GM12878 (cell line): ENCODE measurements at regions not wholly inside any gene's neighbourhood (a gene's known extent, or its start where the extent isn't known, plus 50 kb on each side); places are given as distances from the start of the nearest gene placed in this dataset.
A peak's percentile ranks its signal among the peaks of the same experiment; 100 is the strongest.

ENCODE experiments used
- BACH1 ChIP-seq: fragments of 450-650 bp; IDR thresholded peaks from 2 replicates; pipeline ENCODE4 v1.6.1; 2017; ENCODE audit warnings: mild to moderate bottlenecking, borderline replicate concordance
- BCL11A ChIP-seq: IDR thresholded peaks from 2 replicates; pipeline ENCODE4 v1.6.1; 2011; ENCODE audit warnings: low read depth, low read length
- CBX5 ChIP-seq: sonication (generic); IDR thresholded peaks from 2 replicates; pipeline ENCODE4 v1.6.1; 2016; ENCODE audit warnings: low read depth, moderate library complexity, mild to moderate bottlenecking, inconsistent platforms
- CHD1 ChIP-seq: IDR thresholded peaks from 2 replicates; pipeline ENCODE4 v1.6.1; 2012; ENCODE audit warnings: low read depth, low read length, improper control_type of control experiment
- HDGF ChIP-seq: fragments of 450-650 bp; IDR thresholded peaks from 2 replicates; pipeline ENCODE4 v1.6.1; 2016; ENCODE audit warnings: antibody characterized with exemption
- JUNB ChIP-seq: IDR thresholded peaks from 2 replicates; pipeline ENCODE4 v1.6.1; 2016; ENCODE audit warnings: antibody characterized with exemption, mild to moderate bottlenecking
- MEF2A ChIP-seq: IDR thresholded peaks from 2 replicates; pipeline ENCODE4 v1.6.1; 2011; ENCODE audit warnings: low read depth, mild to moderate bottlenecking, low read length, moderate library complexity; ENCODE audit not compliant: insufficient read depth
- MEF2B ChIP-seq: fragments of 450-650 bp; IDR thresholded peaks from 2 replicates; pipeline ENCODE4 v1.6.1; 2018; ENCODE audit warnings: mild to moderate bottlenecking, moderate library complexity; ENCODE audit not compliant: partially characterized antibody, poor library complexity, severe bottlenecking
- MXI1 ChIP-seq: fragments of 150-350 bp; IDR thresholded peaks from 2 replicates; pipeline ENCODE4 v1.6.1; 2011; ENCODE audit warnings: low read depth, mild to moderate bottlenecking, inconsistent platforms, low read length, improper control_type of control experiment
- NFIC ChIP-seq: IDR thresholded peaks from 2 replicates; pipeline ENCODE4 v1.6.1; 2012; ENCODE audit warnings: low read depth, mild to moderate bottlenecking, inconsistent platforms, low read length, moderate library complexity
- POU2F2 ChIP-seq: IDR thresholded peaks from 3 replicates; pipeline ENCODE4 v1.6.1; 2011; ENCODE audit warnings: low read depth, mild to moderate bottlenecking, low read length, borderline replicate concordance
- RUNX3 ChIP-seq: IDR thresholded peaks from 2 replicates; pipeline ENCODE4 v1.6.1; 2012; ENCODE audit warnings: low read length, inconsistent platforms
- SREBF1 ChIP-seq: IDR thresholded peaks from 2 replicates; pipeline ENCODE4 v1.6.1; 2012; ENCODE audit warnings: mild to moderate bottlenecking, low read length
- SUZ12 ChIP-seq: fragments of 200-600 bp; sonication (generic); IDR thresholded peaks from one replicate; pipeline ENCODE4 v1.6.1; 2018; ENCODE audit warnings: antibody characterized with exemption, mild to moderate bottlenecking; ENCODE audit not compliant: unreplicated experiment
- ZBED1 ChIP-seq: IDR thresholded peaks from 2 replicates; pipeline ENCODE4 v1.6.1; 2016; ENCODE audit warnings: borderline replicate concordance
- ZNF217 ChIP-seq: fragments of 450-650 bp; IDR thresholded peaks from 2 replicates; pipeline ENCODE4 v1.6.1; 2017; ENCODE audit warnings: antibody characterized with exemption, mild to moderate bottlenecking
- TF ChIP-seq, protein P1 (sequence below): fragments of 450-650 bp; IDR thresholded peaks from 2 replicates; pipeline ENCODE4 v1.6.1; 2017; ENCODE audit warnings: antibody characterized with exemption, mild to moderate bottlenecking, moderate library complexity
- TF ChIP-seq, protein P2 (sequence below): IDR thresholded peaks from 2 replicates; pipeline ENCODE4 v1.6.1; 2011; ENCODE audit warnings: borderline replicate concordance, low read depth, mild to moderate bottlenecking, moderate library complexity, mixed read lengths, low read length; ENCODE audit not compliant: insufficient read depth; ENCODE audit errors: extremely low read length
- TF ChIP-seq, protein P3 (sequence below): fragments of 150-350 bp; IDR thresholded peaks from 2 replicates; pipeline ENCODE4 v1.6.1; 2014; ENCODE audit warnings: mild to moderate bottlenecking, low read depth, low read length
- TF ChIP-seq, protein P4 (sequence below): IDR thresholded peaks from 2 replicates; pipeline ENCODE4 v1.6.1; 2012; ENCODE audit warnings: low read depth, low read length, improper control_type of control experiment
- TF ChIP-seq, protein P5 (sequence below): fragments of 450-650 bp; IDR thresholded peaks from 2 replicates; pipeline ENCODE4 v1.6.1; 2018; ENCODE audit warnings: borderline replicate concordance, mild to moderate bottlenecking; ENCODE audit not compliant: partially characterized antibody

DNA sequence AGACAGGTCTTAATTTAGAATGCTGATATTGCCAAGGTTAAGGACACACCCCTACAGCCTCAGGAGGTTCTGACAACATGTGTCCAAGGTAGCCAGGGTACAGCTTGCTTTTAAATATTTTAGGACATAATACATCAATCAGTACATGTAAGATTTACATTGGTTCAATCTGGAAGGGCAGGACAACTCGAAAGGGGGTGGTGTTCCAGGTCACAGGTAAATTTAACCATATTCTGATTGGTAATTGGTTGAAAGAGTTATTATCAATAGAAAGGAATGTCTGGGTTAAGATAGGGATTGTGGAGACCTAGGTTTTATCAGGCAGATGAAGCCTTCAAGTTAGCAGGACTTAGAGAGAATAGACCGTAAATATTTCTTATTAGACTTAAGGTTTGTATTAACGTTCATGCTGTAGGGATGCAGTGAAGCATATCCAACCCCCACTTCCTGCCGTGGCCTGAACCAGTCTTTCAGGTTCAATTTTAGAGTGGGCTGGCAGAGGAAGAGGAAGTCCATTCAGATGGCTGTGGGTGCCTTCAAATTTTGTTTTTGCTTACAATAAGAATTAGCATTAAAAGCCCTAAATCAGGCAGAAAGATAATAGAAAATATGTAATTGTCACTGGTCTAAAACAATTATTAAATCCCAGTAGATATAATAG lies 136.5 kb upstream of the GALNTL6 start (continued):
- TF ChIP-seq, protein P1, sequence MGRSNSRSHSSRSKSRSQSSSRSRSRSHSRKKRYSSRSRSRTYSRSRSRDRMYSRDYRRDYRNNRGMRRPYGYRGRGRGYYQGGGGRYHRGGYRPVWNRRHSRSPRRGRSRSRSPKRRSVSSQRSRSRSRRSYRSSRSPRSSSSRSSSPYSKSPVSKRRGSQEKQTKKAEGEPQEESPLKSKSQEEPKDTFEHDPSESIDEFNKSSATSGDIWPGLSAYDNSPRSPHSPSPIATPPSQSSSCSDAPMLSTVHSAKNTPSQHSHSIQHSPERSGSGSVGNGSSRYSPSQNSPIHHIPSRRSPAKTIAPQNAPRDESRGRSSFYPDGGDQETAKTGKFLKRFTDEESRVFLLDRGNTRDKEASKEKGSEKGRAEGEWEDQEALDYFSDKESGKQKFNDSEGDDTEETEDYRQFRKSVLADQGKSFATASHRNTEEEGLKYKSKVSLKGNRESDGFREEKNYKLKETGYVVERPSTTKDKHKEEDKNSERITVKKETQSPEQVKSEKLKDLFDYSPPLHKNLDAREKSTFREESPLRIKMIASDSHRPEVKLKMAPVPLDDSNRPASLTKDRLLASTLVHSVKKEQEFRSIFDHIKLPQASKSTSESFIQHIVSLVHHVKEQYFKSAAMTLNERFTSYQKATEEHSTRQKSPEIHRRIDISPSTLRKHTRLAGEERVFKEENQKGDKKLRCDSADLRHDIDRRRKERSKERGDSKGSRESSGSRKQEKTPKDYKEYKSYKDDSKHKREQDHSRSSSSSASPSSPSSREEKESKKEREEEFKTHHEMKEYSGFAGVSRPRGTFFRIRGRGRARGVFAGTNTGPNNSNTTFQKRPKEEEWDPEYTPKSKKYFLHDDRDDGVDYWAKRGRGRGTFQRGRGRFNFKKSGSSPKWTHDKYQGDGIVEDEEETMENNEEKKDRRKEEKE: no peak
- TF ChIP-seq, protein P2, sequence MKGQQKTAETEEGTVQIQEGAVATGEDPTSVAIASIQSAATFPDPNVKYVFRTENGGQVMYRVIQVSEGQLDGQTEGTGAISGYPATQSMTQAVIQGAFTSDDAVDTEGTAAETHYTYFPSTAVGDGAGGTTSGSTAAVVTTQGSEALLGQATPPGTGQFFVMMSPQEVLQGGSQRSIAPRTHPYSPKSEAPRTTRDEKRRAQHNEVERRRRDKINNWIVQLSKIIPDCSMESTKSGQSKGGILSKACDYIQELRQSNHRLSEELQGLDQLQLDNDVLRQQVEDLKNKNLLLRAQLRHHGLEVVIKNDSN: no peak
- TF ChIP-seq SUZ12 (no peak), BACH1 (no peak), JUNB (no peak), RUNX3 (peak; percentile 73), BCL11A (peak; percentile 47; the same call in 1 of the 2 replicates), CBX5 (peak; percentile 23; the same call in 1 of the 2 replicates), SREBF1 (no peak), ZBED1 (0 out of 2 replicates have a peak, but pooled peaks have one; percentile 29), ZNF217 (no peak), CHD1 (no peak), MEF2B (peak; percentile 17), POU2F2 (no peak), NFIC (peak; percentile 61; the same call in 1 of the 2 replicates), HDGF (no peak), MEF2A (0 out of 2 replicates have a peak, but pooled peaks have one; percentile 40), MXI1 (no peak)
- TF ChIP-seq, protein P3, sequence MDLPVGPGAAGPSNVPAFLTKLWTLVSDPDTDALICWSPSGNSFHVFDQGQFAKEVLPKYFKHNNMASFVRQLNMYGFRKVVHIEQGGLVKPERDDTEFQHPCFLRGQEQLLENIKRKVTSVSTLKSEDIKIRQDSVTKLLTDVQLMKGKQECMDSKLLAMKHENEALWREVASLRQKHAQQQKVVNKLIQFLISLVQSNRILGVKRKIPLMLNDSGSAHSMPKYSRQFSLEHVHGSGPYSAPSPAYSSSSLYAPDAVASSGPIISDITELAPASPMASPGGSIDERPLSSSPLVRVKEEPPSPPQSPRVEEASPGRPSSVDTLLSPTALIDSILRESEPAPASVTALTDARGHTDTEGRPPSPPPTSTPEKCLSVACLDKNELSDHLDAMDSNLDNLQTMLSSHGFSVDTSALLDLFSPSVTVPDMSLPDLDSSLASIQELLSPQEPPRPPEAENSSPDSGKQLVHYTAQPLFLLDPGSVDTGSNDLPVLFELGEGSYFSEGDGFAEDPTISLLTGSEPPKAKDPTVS: no peak
- TF ChIP-seq, protein P4, sequence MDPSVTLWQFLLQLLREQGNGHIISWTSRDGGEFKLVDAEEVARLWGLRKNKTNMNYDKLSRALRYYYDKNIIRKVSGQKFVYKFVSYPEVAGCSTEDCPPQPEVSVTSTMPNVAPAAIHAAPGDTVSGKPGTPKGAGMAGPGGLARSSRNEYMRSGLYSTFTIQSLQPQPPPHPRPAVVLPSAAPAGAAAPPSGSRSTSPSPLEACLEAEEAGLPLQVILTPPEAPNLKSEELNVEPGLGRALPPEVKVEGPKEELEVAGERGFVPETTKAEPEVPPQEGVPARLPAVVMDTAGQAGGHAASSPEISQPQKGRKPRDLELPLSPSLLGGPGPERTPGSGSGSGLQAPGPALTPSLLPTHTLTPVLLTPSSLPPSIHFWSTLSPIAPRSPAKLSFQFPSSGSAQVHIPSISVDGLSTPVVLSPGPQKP: no peak
- TF ChIP-seq, protein P5, sequence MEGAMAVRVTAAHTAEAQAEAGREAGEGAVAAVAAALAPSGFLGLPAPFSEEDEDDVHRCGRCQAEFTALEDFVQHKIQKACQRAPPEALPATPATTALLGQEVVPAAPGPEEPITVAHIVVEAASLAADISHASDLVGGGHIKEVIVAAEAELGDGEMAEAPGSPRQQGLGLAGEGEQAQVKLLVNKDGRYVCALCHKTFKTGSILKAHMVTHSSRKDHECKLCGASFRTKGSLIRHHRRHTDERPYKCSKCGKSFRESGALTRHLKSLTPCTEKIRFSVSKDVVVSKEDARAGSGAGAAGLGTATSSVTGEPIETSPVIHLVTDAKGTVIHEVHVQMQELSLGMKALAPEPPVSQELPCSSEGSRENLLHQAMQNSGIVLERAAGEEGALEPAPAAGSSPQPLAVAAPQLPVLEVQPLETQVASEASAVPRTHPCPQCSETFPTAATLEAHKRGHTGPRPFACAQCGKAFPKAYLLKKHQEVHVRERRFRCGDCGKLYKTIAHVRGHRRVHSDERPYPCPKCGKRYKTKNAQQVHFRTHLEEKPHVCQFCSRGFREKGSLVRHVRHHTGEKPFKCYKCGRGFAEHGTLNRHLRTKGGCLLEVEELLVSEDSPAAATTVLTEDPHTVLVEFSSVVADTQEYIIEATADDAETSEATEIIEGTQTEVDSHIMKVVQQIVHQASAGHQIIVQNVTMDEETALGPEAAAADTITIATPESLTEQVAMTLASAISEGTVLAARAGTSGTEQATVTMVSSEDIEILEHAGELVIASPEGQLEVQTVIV: no peak
